ENCODE measurements at regions not wholly inside any gene's neighbourhood (a gene's known extent, or its start where the extent isn't known, plus 50 kb on each side); places are given as distances from the start of the nearest gene placed in this dataset.

GRCh38 chr14:85074955-85075354 lies 455.0 kb upstream of the FLRT2 start:
- FAIRE-seq = no peak
- Histone ChIP-seq H3K79me2 (ENCODE audit: control insufficient read depth, insufficient read depth, low read length) (no peaks in the 10 kb centered on the region), H3K27me3 (ENCODE audit: control insufficient read depth in 2 of 2, insufficient read depth in 2 of 2, low read length in 2 of 2) (no peaks in the 10 kb centered on the region), H3K4me1 (ENCODE audit: control insufficient read depth, extremely low read depth, insufficient read depth, low read length) (no peaks in the 10 kb centered on the region), H2AFZ (ENCODE audit: low read depth, low read length) (no peak overlapping the region), H3K36me3 (ENCODE audit: control insufficient read depth in 2 of 2, extremely low read depth in 1 of 2, insufficient read depth in 2 of 2, low read length in 2 of 2) (no peaks in the 10 kb centered on the region), H3K9me1 (replicated peaks; ENCODE audit: control insufficient read depth, extremely low read depth, insufficient read depth, low read length) (no peaks in the 10 kb centered on the region), H3K4me2 (ENCODE audit: insufficient read depth, low read length) (no peak overlapping the region), H3K9me3 (replicated peaks; ENCODE audit: control insufficient read depth, insufficient read depth, low read length) (no peaks in the 10 kb centered on the region), H3K4me3 (replicated peaks in 1 of 3; ENCODE audit: insufficient read depth in 1 of 3, low read depth in 1 of 3, low read length in 3 of 3) (no peak overlapping the region), H3K27ac (ENCODE audit: insufficient read depth, low read depth, low read length) (no peak overlapping the region), H4K20me1 (replicated peaks; ENCODE audit: control insufficient read depth, extremely low read depth, insufficient read depth, low read length) (no peaks in the 10 kb centered on the region), H3K9ac (replicated peaks; ENCODE audit: extremely low read depth, insufficient read depth, low read length) (no peak overlapping the region)
- dilution Hi-C loops (cut with MboI; ENCODE audit: extremely low pct_ligation_motif_present, low sequenced_read_pairs) = no loop called here
- no peak for DNase-seq (ENCODE audit: low read depth, low spot score)
- TF ChIP-seq JUN (IDR thresholded peaks at IDR 0.05; ENCODE audit: borderline replicate concordance, insufficient read depth, insufficient read length, low read depth) = no peak
- no peak for TF ChIP-seq EZH2 (IDR thresholded peaks at IDR 0.05; ENCODE audit: borderline replicate concordance, low read depth, low read length, severe bottlenecking)
- no peak for TF ChIP-seq GATA2 (IDR thresholded peaks at IDR 0.05; ENCODE audit: insufficient read depth, insufficient read length, low read depth, low read length)
- TF ChIP-seq FOS (IDR thresholded peaks at IDR 0.05; ENCODE audit: borderline replicate concordance, insufficient read depth, low read length) = no peak
- TF ChIP-seq, protein P1, sequence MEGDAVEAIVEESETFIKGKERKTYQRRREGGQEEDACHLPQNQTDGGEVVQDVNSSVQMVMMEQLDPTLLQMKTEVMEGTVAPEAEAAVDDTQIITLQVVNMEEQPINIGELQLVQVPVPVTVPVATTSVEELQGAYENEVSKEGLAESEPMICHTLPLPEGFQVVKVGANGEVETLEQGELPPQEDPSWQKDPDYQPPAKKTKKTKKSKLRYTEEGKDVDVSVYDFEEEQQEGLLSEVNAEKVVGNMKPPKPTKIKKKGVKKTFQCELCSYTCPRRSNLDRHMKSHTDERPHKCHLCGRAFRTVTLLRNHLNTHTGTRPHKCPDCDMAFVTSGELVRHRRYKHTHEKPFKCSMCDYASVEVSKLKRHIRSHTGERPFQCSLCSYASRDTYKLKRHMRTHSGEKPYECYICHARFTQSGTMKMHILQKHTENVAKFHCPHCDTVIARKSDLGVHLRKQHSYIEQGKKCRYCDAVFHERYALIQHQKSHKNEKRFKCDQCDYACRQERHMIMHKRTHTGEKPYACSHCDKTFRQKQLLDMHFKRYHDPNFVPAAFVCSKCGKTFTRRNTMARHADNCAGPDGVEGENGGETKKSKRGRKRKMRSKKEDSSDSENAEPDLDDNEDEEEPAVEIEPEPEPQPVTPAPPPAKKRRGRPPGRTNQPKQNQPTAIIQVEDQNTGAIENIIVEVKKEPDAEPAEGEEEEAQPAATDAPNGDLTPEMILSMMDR (IDR thresholded peaks at IDR 0.05; ENCODE audit: extremely low read depth in 1 of 2, insufficient read depth in 1 of 2, low read depth in 1 of 2, low read length in 2 of 2) = no peak
- no peak for TF ChIP-seq MYC (IDR thresholded peaks at IDR 0.05; ENCODE audit: low read depth, low read length)
- TF ChIP-seq MAX (IDR thresholded peaks at IDR 0.05; ENCODE audit: insufficient read depth, insufficient read length) = no peak
- no TSS peak for BruUV-seq (replicated peaks)
- ChIA-PET POLR2A (no interaction called here), CTCF (no interaction called here)
- intact Hi-C loops (cut with micrococcal nuclease) = no loop called here
